GM19043 (cell line): ENCODE measurements at regions not wholly inside any gene's neighbourhood (a gene's known extent, or its start where the extent isn't known, plus 50 kb on each side); places are given as distances from the start of the nearest gene placed in this dataset.
"Not testable (repeated sequence)": the region's sequence is repeated elsewhere in the genome, so short reads cannot be mapped to it uniquely, and the experiment has no call there.

Experiments used
- ATAC-seq: cut with Tn5 transposase; IDR thresholded peaks from one replicate; pipeline ENCODE4 v1.9.1; 2021; ENCODE audit warnings: low read depth; ENCODE audit not compliant: unreplicated experiment

DNA sequence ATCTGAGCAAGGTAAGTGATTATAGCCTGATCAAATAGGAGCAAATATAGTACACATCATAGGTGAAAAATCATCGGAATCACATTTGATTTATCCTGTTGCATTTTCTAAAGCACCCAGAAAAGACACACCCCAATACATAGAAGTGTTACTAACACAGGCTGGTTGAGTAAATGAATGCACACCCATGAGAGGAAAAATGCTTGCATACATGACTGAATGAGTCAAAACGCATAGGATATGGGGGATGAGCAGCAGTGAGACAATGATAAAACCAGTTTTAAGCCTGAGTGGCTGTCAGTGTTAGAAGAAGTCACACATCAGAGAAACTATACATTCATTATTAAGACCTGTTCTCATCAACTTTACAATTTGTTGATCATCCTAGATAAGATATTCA is 449.6 kb upstream of the CDH20 start:
- no peak for ATAC-seq

DNA sequence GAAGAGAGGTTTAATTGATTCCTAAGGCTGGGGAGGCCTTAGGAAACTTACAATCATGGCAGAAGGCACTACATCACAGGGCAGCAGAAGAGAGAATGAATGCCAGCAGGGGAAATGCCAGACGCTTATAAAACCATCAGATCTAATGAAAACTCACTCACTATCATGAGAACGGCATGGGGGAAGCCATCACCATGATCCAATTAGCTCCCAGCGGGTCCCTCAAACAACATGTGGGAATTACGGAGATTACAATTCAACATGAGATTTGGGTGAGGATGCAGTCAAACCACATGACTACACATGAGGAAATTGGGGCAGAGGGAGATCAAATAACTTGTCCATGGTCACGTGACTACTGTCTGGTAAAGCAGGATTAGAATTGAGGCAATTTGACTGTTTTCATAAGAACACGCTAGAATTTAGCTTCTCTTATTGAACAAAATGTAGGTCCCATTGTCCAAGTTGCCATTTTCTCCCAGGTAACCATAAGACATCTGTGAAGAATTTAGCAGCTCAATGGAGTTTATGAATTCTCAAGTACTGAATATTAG is 445.1 kb upstream of the CDH20 start:
- ATAC-seq = no peak

DNA sequence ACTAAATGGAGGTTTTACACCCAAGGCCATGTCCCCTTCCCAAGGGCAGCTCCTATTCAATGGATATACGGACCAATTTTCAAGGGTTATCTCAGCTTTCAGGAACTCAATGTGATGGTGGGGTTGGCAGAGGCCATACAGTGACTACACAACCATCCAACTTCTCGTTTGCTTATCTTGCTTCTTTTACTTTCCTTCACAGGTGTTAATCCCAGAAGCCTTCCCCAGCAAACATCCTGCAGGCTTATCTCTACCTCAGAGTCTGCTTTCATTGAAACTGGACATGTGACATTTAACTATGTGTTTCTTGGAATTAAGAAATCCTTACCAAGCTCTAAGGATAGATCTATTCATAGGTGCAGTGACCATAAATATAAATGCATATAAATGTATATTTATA is 443.8 kb upstream of the CDH20 start:
- ATAC-seq = no peak

DNA sequence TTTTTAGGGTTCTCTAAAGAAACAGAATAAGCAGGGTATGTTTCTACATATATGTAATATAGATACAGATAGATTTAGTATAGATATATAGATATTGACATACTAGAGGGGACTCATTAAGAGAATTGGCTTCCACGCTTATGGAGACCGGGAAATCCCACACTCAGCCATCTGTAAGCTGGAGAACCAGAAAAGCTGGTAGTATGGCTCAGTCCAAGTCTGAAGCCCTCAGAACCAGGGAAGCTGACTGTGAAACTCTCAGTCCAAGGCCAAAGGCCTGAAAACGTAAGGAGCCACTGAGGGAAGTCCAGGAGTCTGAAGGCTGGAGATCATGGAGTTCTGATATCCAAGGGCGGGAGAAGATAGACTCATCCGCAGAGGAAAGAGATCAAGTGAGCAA is 441.3 kb upstream of the CDH20 start:
- no peak for ATAC-seq

GRCh38 chr18:60892441-60892840 is 440.8 kb upstream of the CDH20 start:
- ATAC-seq = no peak

- no peak for ATAC-seq
Measured at GRCh38 chr18:60892855-60893254, 440.4 kb upstream of the CDH20 start.

DNA sequence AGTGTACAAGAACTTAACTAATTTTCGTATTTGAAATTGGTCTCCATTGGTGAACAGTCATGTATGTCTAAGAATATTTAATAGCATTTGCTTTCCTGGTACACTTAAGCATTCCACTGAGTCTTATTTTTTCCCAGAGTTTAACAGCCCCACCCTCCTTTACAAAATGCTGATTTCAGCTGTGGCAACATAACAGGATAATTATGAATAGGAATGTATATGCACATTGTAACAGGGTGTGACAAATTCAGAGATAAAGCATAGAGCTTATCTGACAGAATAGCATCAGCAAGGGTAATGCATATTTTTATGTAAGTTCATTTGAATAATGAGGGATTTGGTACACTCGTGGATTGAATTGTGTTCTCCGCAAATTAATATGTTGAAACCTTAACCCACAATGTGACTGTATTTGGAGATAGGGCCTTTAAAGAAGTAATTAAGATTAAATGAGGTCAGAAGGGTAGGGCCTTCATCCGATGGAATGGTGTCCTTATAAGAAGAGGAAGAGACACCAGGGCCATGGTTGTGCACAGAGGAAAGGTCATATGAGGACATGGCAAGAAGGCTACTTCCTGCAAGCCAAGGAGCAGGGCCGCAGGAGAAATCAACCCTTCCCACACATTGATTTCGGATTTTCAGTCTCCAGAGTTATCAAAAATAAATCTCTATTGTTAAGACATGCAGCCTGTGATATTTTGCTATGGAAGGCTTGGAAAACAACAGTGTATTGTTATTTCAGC is 439.7 kb upstream of the CDH20 start:
- no peak for ATAC-seq

GRCh38 chr18:60894254-60894945 is 438.8 kb upstream of the CDH20 start:
- no peak for ATAC-seq

DNA sequence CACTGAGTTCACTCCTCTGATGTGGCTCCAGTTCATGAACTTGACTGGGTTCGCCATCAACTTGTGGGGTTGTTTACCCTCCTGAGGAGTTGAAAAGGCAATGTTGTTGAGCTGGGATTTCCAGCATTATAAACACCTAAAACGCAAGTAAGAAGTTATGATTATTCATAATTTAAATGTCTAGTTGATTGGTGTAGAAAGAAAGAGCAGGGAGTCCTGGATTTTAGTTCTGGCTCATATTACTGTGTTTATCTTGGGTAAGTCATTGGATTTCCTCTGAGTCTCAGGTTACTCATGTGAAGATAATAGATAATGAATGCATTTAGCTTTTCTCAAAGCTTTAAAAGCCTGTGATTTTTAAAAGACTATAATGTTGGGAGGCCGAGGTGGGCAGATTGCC is 438.0 kb upstream of the CDH20 start:
- ATAC-seq = no peak

DNA sequence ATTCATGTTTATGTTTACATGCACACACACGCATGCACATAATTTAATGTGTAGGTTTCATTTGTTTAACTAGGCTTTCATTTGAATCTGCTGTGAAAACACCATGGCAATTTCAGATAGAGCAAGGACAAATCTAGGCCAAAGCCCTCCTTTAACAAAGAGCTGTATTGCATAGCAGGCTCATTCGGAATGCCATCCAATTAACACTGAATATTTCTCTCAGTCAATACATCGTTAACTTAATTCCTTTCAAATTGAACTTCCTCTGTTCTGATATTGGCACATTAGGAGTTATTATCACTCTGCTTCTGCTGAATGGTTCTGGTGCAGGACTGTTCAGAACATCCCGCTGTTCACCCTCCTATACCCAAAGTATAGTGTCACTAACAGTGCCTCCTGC is 435.1 kb upstream of the CDH20 start:
- ATAC-seq = no peak

DNA sequence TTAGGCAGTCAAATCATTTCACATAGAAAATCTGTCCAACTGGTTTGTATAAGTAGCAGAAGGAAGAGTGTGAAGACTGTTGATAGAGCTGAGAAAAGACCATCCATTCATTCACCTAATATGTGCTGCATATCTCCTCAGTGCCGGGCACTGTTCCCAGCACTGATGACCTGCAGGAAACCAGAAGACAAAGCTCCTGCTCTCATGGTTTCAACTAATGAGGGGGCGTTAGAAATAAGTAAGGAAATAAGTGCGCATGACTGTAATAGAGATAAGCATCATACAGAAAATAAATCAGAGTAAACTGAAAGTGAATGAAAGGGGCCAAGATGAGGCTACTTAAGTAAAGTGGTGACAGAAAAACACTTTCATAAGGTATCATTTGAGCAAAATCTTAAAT is 427.5 kb upstream of the CDH20 start:
- ATAC-seq = no peak

DNA sequence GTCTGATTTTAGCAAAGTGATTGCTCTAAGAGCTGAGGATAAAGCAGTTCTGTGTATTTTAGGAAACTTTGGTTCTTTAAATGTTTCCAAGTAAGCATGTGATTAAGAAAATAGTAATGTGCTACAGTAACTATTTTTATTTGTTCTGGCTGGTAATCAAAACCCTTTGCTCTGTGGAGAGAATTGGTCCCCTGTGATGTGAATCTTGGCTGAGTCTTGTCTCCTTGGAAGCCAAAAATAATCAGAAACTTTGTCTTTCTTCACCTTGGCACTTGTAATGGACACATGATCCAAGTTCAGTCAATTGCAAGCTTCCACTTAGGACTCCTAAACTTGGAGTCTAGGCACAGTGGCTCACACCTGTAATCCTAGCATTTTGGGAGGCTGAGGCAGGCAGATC is 422.7 kb upstream of the CDH20 start:
- ATAC-seq = no peak

DNA sequence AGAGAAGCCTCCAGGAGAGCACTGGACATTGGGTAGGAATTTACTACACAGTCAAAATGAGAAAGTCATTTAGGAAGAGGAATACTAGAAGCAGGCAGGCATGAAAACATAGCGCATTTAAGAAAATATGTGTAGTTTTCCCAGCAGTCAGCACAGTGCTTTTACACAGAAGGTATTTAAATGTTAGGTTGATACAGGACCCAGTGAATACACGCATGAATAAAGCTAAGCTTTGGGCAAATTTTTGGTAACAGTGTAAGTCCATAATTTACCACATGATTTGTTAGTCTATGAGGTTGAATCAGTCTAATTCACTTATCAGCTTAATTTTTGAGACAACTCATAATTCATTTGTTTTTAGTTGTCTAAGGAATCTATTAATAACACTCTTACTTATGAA is 421.7 kb upstream of the CDH20 start:
- no peak for ATAC-seq

DNA sequence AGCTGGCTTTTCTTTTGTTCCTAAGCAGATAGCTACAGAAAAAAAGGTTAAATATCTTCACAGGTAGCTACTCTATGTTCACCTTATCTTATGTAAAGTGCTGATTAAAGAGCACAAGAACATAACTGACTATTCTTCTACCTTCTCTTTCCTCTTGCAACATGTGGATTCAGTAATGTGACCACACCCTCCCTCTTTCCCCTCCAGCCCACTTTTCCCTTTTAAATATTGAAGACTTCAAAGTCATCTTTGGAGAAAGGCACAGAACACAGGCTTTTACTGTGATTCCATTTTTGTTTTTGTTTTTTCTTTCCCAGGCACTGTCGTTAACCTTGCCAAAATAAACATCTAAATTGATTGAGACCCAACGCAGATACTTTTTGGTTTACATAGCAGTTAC is 418.1 kb upstream of the CDH20 start:
- no peak for ATAC-seq

- ATAC-seq = not testable (repeated sequence)
Measured at GRCh38 chr18:60918862-60919261, 414.4 kb upstream of the CDH20 start.

DNA sequence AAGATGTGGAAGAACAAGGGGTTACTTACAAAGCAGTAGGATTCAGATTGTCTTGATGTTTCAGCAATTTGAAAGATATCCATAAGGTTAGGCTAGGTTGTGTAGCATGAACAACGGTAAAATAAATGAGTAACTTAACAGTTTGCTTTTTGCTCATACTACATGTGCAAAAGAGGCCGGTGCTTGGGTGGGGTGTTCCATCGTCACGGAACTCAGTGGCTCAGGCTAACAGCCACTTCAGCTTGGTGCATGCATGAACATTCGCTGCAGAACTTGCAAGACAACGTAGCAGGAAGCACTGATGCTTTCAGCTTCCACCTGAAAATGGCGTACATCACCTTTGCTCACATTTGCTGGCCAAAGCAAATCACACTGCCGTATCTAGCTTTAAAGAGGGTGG is 407.3 kb upstream of the CDH20 start:
- no peak for ATAC-seq

DNA sequence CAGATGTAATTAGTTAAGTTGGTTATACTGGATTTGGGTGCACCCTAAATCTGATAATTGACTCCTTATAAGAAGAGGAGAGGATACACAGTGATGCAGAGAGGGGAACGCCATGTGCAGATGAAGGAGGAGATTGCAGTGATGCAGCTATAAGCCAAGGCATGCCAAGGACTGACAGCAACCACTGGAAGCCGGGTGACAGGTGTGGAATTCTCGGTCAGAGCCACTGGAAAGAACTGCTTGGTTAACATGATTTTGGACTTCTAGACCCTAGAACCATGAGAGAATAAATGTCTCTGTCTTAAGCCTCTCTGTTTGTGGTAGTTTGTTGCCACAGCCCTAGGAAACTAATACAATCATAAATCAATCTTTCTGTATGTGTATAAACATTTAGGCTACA is 403.3 kb upstream of the CDH20 start:
- no peak for ATAC-seq

- no peak for ATAC-seq
Measured at GRCh38 chr18:60935041-60935910, 398.0 kb upstream of the CDH20 start.

- ATAC-seq = no peak
Measured at GRCh38 chr18:60936101-60936500, 397.1 kb upstream of the CDH20 start.

DNA sequence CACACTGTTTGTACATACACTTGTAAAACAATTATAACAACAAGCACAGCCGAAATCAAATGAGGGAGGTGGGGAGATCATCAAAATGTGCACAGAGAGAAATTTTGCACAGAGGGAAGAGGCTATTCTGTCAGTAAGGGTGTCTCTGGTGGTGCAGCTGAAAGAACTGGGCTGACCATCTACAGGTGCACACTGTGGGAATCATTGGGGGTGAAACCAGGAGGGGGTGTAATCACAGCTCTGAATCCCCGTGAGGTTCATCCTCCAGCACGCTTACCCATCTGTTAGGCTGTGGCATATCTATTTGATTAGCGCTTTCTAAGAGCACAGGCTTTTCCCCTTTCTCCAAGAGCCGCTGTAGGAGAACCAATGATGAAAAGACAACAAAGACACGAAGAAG is 389.9 kb upstream of the CDH20 start:
- ATAC-seq = no peak

DNA sequence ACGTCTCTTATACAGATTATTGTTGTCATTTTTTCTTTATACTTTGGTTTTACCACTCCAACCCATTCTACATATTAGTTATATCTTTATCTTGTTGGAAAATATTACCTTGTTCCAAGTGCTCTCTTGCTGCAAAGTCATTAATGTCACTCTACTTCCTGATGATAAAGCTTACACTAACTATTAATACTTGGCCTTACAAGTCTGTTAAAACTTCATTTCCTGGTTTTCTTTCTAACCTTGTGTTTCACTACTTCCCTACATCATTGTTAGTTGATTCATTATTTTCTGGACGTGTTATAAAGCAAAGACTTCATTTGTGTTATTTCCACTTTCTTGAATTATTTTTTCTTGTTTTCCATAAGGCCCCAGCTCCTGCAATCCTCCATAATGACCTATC is 382.6 kb upstream of the CDH20 start:
- ATAC-seq = no peak
